ENCODE measurements at regions not wholly inside any gene's neighbourhood (a gene's known extent, or its start where the extent isn't known, plus 50 kb on each side); places are given as distances from the start of the nearest gene placed in this dataset.
"Not testable (repeated sequence)": the region's sequence is repeated elsewhere in the genome, so short reads cannot be mapped to it uniquely, and the experiment has no call there.

DNA sequence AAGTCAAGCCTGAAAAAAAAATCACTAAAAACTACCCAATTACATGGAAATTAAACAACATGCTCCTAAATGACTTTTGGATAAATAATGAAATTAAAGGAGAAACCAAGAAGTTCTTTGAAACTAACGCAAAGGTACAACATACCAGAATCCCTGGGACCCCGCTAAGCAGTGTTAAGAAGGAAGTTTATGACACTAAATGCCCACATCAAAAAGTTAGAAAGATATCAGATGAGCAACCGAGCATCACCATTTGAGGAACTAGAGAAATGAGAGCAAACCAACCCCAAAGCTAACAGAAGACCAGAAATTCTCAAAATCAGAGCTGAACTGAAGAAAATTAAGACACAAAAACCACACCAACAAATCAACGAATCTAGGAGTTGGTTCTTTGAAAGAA lies 173.5 kb downstream of the ZFY start:
- TF ChIP-seq, protein P1, sequence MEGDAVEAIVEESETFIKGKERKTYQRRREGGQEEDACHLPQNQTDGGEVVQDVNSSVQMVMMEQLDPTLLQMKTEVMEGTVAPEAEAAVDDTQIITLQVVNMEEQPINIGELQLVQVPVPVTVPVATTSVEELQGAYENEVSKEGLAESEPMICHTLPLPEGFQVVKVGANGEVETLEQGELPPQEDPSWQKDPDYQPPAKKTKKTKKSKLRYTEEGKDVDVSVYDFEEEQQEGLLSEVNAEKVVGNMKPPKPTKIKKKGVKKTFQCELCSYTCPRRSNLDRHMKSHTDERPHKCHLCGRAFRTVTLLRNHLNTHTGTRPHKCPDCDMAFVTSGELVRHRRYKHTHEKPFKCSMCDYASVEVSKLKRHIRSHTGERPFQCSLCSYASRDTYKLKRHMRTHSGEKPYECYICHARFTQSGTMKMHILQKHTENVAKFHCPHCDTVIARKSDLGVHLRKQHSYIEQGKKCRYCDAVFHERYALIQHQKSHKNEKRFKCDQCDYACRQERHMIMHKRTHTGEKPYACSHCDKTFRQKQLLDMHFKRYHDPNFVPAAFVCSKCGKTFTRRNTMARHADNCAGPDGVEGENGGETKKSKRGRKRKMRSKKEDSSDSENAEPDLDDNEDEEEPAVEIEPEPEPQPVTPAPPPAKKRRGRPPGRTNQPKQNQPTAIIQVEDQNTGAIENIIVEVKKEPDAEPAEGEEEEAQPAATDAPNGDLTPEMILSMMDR (IDR thresholded peaks at IDR 0.05): not testable (repeated sequence)
- not testable (repeated sequence) for TF ChIP-seq EZH2 (IDR thresholded peaks at IDR 0.05; ENCODE audit: borderline replicate concordance, insufficient read depth, low read depth, low read length, poor library complexity, severe bottlenecking)
